HCT116 (cell line): ENCODE measurements at regions not wholly inside any gene's neighbourhood (a gene's known extent, or its start where the extent isn't known, plus 50 kb on each side); places are given as distances from the start of the nearest gene placed in this dataset.
"Not testable (repeated sequence)": the region's sequence is repeated elsewhere in the genome, so short reads cannot be mapped to it uniquely, and the experiment has no call there.

Experiments used
- ATAC-seq: fragments of 200-7000 bp; cut with Tn5 transposase; 2 replicates; pipeline ENCODE4 v1.9.1; 2020; ENCODE audit warnings: mild to moderate bottlenecking, moderate library complexity
- BruUV-seq: library from RNA; stranded (reverse); fragments of 400-500 nt; replicated peaks from 2 replicates; lab custom pipeline; 2021; lab: Mats Ljungman, UMichigan
- CTCF ChIA-PET: fragments of 300-600 bp; sonication (Branson Sonifier 250); formaldehyde crosslinking; loops from one replicate; lab custom pipeline; 2021; ENCODE audit warnings: antibody characterized with exemption; lab: Charles Lee
- POLR2A ChIA-PET: fragments of 300-600, 350-600 bp; sonication (Branson Sonifier 250); formaldehyde crosslinking; loops from one replicate; lab custom pipeline; 2021; ENCODE audit warnings: antibody characterized with exemption; lab: Charles Lee
- RAD21 ChIA-PET, 2 experiments: fragments of 300-600 bp; sonication (Branson Sonifier 250); formaldehyde crosslinking; loops; one replicate each; lab custom pipeline; 2023; ENCODE audit warnings: low total read pairs in 2 of 2; ENCODE audit not compliant: uncharacterized antibody in 2 of 2, unreplicated experiment in 2 of 2, low non-redundant PET in 1 of 2; lab: Charles Lee
- DNase-seq: peaks from one replicate; pipeline ENCODE4 v3.0.0-alpha.2; 2010; ENCODE audit warnings: low read depth, low spot score
- H2AFZ ChIP-seq: fragments of 200-600 bp; shearing (Covaris generic), sonication (generic); 2 replicates; pipeline ENCODE4 v1.6.1; 2017; ENCODE audit warnings: low read depth, mixed run types, mixed read lengths, antibody characterized with exemption, low read length; ENCODE audit not compliant: poor library complexity, severe bottlenecking
- H3K27ac ChIP-seq: 2 replicates; pipeline ENCODE4 v1.5.1; 2012; ENCODE audit warnings: low read depth, low read length
- H3K27me3 ChIP-seq: fragments of 200-600 bp; sonication (generic); 2 replicates; pipeline ENCODE4 v1.6.1; 2016; ENCODE audit warnings: mixed run types, low read length, mixed read lengths; ENCODE audit not compliant: insufficient read depth
- H3K36me3 ChIP-seq, 2 experiments: fragments of 200-500 bp in 1 of 2; fragments of 200-600 bp in 1 of 2; sonication (Bioruptor generic) in 1 of 2; sonication (generic) in 1 of 2; 2 replicates each; pipeline versions ENCODE4 v1.5.1 to v1.6.1; 2014 to 2016; ENCODE audit warnings: low read length in 2 of 2, inconsistent platforms in 1 of 2, mixed read lengths in 1 of 2, mixed run types in 1 of 2; ENCODE audit not compliant: insufficient read depth in 2 of 2, control insufficient read depth in 1 of 2
- H3K4me1 ChIP-seq, 2 experiments: fragments of 200-600 bp in 1 of 2; sonication (generic) in 1 of 2; 2 replicates each; pipeline versions ENCODE4 v1.5.1 to v1.6.1; 2012 to 2017; ENCODE audit warnings: low read length in 2 of 2, inconsistent platforms in 1 of 2, mild to moderate bottlenecking in 1 of 2, mixed read lengths in 1 of 2, mixed run types in 1 of 2, moderate library complexity in 1 of 2; ENCODE audit not compliant: insufficient read depth in 2 of 2, control insufficient read depth in 1 of 2
- H3K4me2 ChIP-seq: fragments of 200-600 bp; sonication (generic); 2 replicates; pipeline ENCODE4 v1.6.1; 2017; ENCODE audit warnings: mixed run types, low read length, mixed read lengths
- H3K4me3 ChIP-seq, 2 experiments: fragments of 200-600 bp in 1 of 2; sonication (generic) in 1 of 2; replicated peaks in 1 of 2; 2 replicates each; pipeline ENCODE4 v1.5.1; 2011 to 2016; ENCODE audit warnings: low read length in 2 of 2, control low read depth in 1 of 2, low read depth in 1 of 2, mild to moderate bottlenecking in 1 of 2, mixed read lengths in 1 of 2, mixed run types in 1 of 2
- H3K79me2 ChIP-seq: fragments of 200-600 bp; sonication (generic); 2 replicates; pipeline ENCODE4 v1.6.1; 2017; ENCODE audit warnings: mild to moderate bottlenecking, mixed run types, low read length, moderate library complexity, mixed read lengths; ENCODE audit not compliant: insufficient read depth
- H3K9ac ChIP-seq: fragments of 200-600 bp; sonication (generic); 2 replicates; pipeline ENCODE4 v1.6.1; 2016; ENCODE audit warnings: low read length, mixed read lengths
- H3K9me2 ChIP-seq: fragments of 200-600 bp; sonication (generic), shearing (Covaris generic); 2 replicates; pipeline ENCODE4 v1.6.1; 2017; ENCODE audit warnings: mixed run types, mild to moderate bottlenecking, moderate library complexity; ENCODE audit not compliant: insufficient read depth
- H3K9me3 ChIP-seq, 2 experiments: fragments of 200-500 bp in 1 of 2; fragments of 200-600 bp in 1 of 2; sonication (Bioruptor generic) in 1 of 2; sonication (generic) in 1 of 2; 2 replicates each; pipeline ENCODE4 v1.6.1; 2014 to 2017; ENCODE audit warnings: low read length in 2 of 2, mixed read lengths in 2 of 2, inconsistent platforms in 1 of 2, low read depth in 1 of 2, mild to moderate bottlenecking in 1 of 2, mixed run types in 1 of 2, moderate library complexity in 1 of 2; ENCODE audit not compliant: control insufficient read depth in 1 of 2, insufficient read depth in 1 of 2
- H4K20me1 ChIP-seq: fragments of 200-600 bp; sonication (generic), shearing (Covaris generic); 2 replicates; pipeline ENCODE4 v1.6.1; 2017; ENCODE audit warnings: mixed run types, mild to moderate bottlenecking, moderate library complexity; ENCODE audit not compliant: insufficient read depth
- intact Hi-C: fragments of 100-400 bp; cut with micrococcal nuclease; formaldehyde crosslinking; loops from 2 replicates; pipeline ENCODE4 v1.10.0; 2022

- H3K36me3 ChIP-seq, POLR2A ChIA-PET, H4K20me1 ChIP-seq, H3K4me1 ChIP-seq, ATAC-seq, H3K9me2 ChIP-seq, H3K9ac ChIP-seq, BruUV-seq, H3K4me3 ChIP-seq, CTCF ChIA-PET, H3K9me3 ChIP-seq, RAD21 ChIA-PET, intact Hi-C loops, H3K27me3 ChIP-seq, DNase-seq, H3K4me2 ChIP-seq, H3K79me2 ChIP-seq, H3K27ac ChIP-seq, H2AFZ ChIP-seq: not testable (repeated sequence)
Observed at GRCh38 chr4:49161111-49161541, 175.1 kb downstream of the CWH43 start.

- H3K9me3 ChIP-seq, H3K79me2 ChIP-seq, H4K20me1 ChIP-seq, H2AFZ ChIP-seq, DNase-seq, H3K36me3 ChIP-seq, ATAC-seq, H3K9ac ChIP-seq, RAD21 ChIA-PET, H3K4me3 ChIP-seq, H3K4me1 ChIP-seq, BruUV-seq, intact Hi-C loops, H3K27ac ChIP-seq, H3K27me3 ChIP-seq, CTCF ChIA-PET, H3K9me2 ChIP-seq, H3K4me2 ChIP-seq, POLR2A ChIA-PET: not testable (repeated sequence)
Observed at GRCh38 chr4:49164916-49165315, 178.8 kb downstream of the CWH43 start.

- H3K9me2 ChIP-seq, DNase-seq, CTCF ChIA-PET, H3K27me3 ChIP-seq, BruUV-seq, H3K4me1 ChIP-seq, H2AFZ ChIP-seq, RAD21 ChIA-PET, H3K9me3 ChIP-seq, H4K20me1 ChIP-seq, POLR2A ChIA-PET, ATAC-seq, H3K4me2 ChIP-seq, H3K36me3 ChIP-seq, H3K9ac ChIP-seq, H3K79me2 ChIP-seq, H3K4me3 ChIP-seq, intact Hi-C loops, H3K27ac ChIP-seq: not testable (repeated sequence)
Observed at GRCh38 chr4:49177847-49178246, 191.8 kb downstream of the CWH43 start.

- H3K27me3 ChIP-seq, H3K9me3 ChIP-seq, H3K9ac ChIP-seq, RAD21 ChIA-PET, H2AFZ ChIP-seq, H3K4me2 ChIP-seq, H4K20me1 ChIP-seq, ATAC-seq, intact Hi-C loops, H3K27ac ChIP-seq, DNase-seq, H3K4me3 ChIP-seq, BruUV-seq, POLR2A ChIA-PET, H3K36me3 ChIP-seq, H3K9me2 ChIP-seq, H3K79me2 ChIP-seq, CTCF ChIA-PET, H3K4me1 ChIP-seq: not testable (repeated sequence)
Observed at GRCh38 chr4:49181088-49181487, 195.0 kb downstream of the CWH43 start.
